GM10248 (cell line): ENCODE measurements at regions not wholly inside any gene's neighbourhood (a gene's known extent, or its start where the extent isn't known, plus 50 kb on each side); places are given as distances from the start of the nearest gene placed in this dataset.

ENCODE experiments used
- CTCF ChIA-PET: fragments of 300-600 bp; sonication (Branson Sonifier 250); formaldehyde crosslinking; extraction: SDS; loops from one replicate; lab custom pipeline; 2021; ENCODE audit warnings: antibody characterized with exemption; lab: Yijun Ruan, JAX
- POLR2A ChIA-PET: fragments of 350-650 bp; sonication (Branson Sonifier 250); formaldehyde crosslinking; extraction: SDS; loops from one replicate; lab custom pipeline; 2020; ENCODE audit warnings: antibody characterized with exemption; lab: Yijun Ruan, JAX
- DNase-seq: peaks from one replicate; pipeline ENCODE4 v3.0.0; 2012; ENCODE audit errors: extremely low spot score
- CTCF ChIP-seq: IDR thresholded peaks from 2 replicates; pipeline ENCODE4 v1.5.1; 2012; ENCODE audit warnings: mild to moderate bottlenecking, low read depth; ENCODE audit errors: extremely low read depth, missing control alignments, control extremely low read depth

DNA sequence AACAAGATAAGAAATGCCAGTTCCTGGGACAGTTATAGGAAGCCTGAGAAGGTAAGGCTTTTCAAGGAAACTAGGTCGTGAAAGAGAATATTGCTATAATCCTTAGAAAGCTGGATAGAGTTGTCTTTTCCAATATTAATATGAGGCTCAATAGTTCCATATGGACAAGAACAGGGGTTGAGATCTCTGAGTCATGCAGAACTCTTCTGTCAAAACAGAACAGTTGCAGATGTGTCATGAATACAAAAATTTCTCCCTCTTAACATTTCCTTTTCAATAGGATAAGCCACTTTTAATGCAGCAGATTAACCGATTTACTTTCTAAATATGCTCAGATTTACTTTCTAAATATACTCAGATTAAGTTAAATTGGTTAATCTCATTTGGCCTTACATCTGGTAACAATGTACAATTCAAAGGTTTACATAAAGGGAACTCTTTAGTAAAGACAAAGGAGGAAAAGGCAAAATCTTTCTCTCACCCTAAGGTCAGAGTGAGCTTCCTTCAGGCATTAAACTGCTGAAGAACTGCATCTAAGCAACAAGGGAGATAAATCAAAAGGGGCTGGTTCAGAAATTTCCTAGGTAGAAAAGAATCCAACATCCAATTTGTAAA, 104.7 kb upstream of the PCDH15 start:
- DNase-seq: no peak
- TF ChIP-seq CTCF: no peak
- POLR2A ChIA-PET: no interaction called here
- CTCF ChIA-PET: no interaction called here

DNA sequence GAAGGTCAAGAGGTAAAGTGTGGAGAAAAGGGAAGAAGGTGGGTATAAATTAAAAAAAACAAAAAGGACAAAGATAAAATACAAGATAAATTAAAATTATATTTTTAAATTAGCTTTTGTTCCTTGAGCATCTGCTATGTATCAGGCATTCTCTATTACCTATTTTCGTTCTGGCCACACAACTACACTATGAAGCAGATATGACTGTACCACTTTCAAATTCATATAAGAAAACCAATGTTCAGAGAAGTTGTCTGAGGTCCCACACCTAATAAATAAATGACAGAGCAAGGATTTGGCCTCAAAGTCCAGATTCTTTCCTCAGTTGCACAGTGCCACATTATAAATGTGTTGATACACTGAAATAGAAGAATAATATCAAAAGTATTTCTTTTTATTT, 103.8 kb upstream of the PCDH15 start:
- CTCF ChIA-PET: no interaction called here
- TF ChIP-seq CTCF: no peak

DNA sequence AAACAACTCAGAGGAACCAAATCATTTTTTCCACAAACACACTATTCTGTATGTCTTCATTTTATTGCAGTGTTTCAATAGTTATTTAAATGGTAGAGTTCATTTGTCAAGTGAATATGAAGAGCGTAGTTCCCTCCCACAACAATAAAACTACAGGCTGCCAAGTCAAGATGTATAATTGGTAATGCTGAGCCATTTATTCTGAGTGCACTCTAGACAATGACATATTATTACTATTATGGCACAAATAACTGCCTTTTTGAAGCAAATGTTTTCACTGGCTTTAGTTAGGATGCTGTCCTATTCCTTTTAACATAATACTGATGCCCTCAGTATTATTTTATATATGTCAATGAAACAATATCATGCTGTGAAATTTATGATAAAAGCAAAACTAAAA, 102.7 kb upstream of the PCDH15 start:
- CTCF ChIA-PET: no interaction called here
- no peak for TF ChIP-seq CTCF

More for the DNA sequence above, 103.8 kb upstream of the PCDH15 start:
- no peak for DNase-seq
- POLR2A ChIA-PET: no interaction called here

DNA sequence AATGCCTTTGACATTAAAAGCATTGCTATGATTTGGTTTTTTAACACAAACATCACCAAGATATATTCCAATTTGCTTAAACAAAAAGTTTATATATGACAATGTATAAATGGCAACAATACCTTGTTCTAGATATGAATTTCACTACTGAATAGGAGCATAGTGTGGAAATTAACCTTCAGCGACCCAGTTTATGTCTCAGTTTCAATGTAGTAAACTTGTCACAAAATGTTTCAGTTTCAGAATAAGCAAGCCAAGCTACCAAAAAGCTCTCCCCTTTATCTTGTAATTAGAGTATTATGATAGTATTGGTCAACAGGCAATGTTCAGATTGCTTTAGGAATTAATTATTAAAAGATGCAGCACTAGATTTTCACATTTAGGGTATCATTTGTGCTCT, 99.6 kb upstream of the PCDH15 start:
- POLR2A ChIA-PET: no interaction called here
- TF ChIP-seq CTCF: no peak
- peak; percentile 10 for DNase-seq
- CTCF ChIA-PET: no interaction called here

More for the DNA sequence above, 102.7 kb upstream of the PCDH15 start:
- POLR2A ChIA-PET: no interaction called here
- DNase-seq: no peak

- POLR2A ChIA-PET: no interaction called here
- CTCF ChIA-PET: interaction anchor here (1.3 kb wide), 1 partner anchor 11 kb away, joined by 3 read pairs; no protein-coding TSS in a partner anchor
- TF ChIP-seq CTCF: no peak
- no peak for DNase-seq
These were observed 80.0 kb upstream of the PCDH15 start for GRCh38 chr10:54880996-54881395.

DNA sequence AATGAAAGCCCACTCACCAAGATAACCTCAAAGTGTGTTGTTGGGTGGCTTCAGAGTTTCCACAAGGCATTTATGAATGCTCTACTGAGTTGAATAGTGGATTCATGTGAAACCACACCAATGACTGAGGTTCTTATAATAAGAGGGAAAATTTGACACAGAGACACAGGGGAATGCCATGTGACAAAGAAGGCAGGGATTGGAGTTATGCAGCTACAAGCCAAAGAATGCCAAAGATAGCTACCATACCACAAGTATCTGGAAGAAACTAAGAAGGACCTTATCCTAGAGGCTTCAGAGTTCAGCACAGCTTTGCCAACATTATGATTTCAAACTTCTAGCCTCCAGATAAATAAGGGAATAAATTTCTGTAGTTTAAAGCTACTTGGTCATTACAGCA, 68.0 kb upstream of the PCDH15 start:
- CTCF ChIA-PET: interaction anchor here (1.1 to 1.5 kb wide), 2 partner anchors 10 to 18 kb away, joined by 3 read pairs; no protein-coding TSS in a partner anchor
- TF ChIP-seq CTCF: no peak
- POLR2A ChIA-PET: no interaction called here
- no peak for DNase-seq
